IMR-90 (cell line): ENCODE measurements at regions not wholly inside any gene's neighbourhood (a gene's known extent, or its start where the extent isn't known, plus 50 kb on each side); places are given as distances from the start of the nearest gene placed in this dataset.

ENCODE experiments used
- ATAC-seq: fragments of 200-7000 bp; cut with Tn5 transposase; 2 replicates; pipeline ENCODE4 v1.9.1; 2020; ENCODE audit warnings: low read depth, mild to moderate bottlenecking, moderate library complexity
- BruUV-seq: library from RNA; stranded (reverse); fragments of 400-500 nt; replicated peaks from 2 replicates; lab custom pipeline; 2021; lab: Mats Ljungman, UMichigan
- CTCF ChIA-PET: fragments of 300-600 bp; formaldehyde crosslinking; extraction: SDS; loops from one replicate; lab custom pipeline; 2021; ENCODE audit warnings: antibody characterized with exemption; lab: Yijun Ruan, JAX
- POLR2A ChIA-PET: fragments of 300-600 bp; sonication (Branson Sonifier 250); formaldehyde crosslinking; loops from one replicate; lab custom pipeline; 2022; ENCODE audit warnings: antibody characterized with exemption; ENCODE audit not compliant: unreplicated experiment; lab: Charles Lee
- DNase-seq: peaks from one replicate; pipeline ENCODE4 v3.0.0; 2013
- H2AFZ ChIP-seq: replicated peaks from 2 replicates; pipeline ENCODE3; 2013; ENCODE audit warnings: low read length, mild to moderate bottlenecking; ENCODE audit not compliant: poor library complexity
- H2AK5ac ChIP-seq: 2 replicates; pipeline ENCODE4 v1.6.1; 2013; ENCODE audit warnings: low read depth, low read length, inconsistent platforms
- H2AK9ac ChIP-seq: replicated peaks from 2 replicates; pipeline ENCODE3; 2013; ENCODE audit warnings: mild to moderate bottlenecking, low read depth, low read length, moderate library complexity; ENCODE audit not compliant: poor library complexity
- H2BK120ac ChIP-seq: 2 replicates; pipeline ENCODE4 v1.6.1; 2013; ENCODE audit warnings: low read depth, low read length, inconsistent platforms
- H2BK15ac ChIP-seq: 3 replicates; pipeline ENCODE4 v1.6.1; 2013; ENCODE audit warnings: low read depth, low read length, inconsistent platforms
- H2BK20ac ChIP-seq: 2 replicates; pipeline ENCODE4 v1.6.1; 2013; ENCODE audit warnings: low read depth, mild to moderate bottlenecking, inconsistent platforms, low read length, moderate library complexity
- H2BK5ac ChIP-seq: 2 replicates; pipeline ENCODE4 v1.6.1; 2013; ENCODE audit warnings: mild to moderate bottlenecking, low read depth, low read length, inconsistent platforms; ENCODE audit not compliant: poor library complexity, severe bottlenecking
- H3K14ac ChIP-seq: replicated peaks from 2 replicates; pipeline ENCODE4 v1.6.1; 2013; ENCODE audit warnings: low read depth, low read length, inconsistent platforms
- H3K18ac ChIP-seq: 2 replicates; pipeline ENCODE4 v1.6.1; 2013; ENCODE audit warnings: low read depth, low read length, control low read depth
- H3K23ac ChIP-seq: 2 replicates; pipeline ENCODE4 v1.6.1; 2013; ENCODE audit warnings: low read depth, low read length, inconsistent platforms
- H3K27ac ChIP-seq: 2 replicates; pipeline ENCODE4 v1.5.1; 2013; ENCODE audit warnings: mild to moderate bottlenecking, control low read depth, low read length; ENCODE audit not compliant: insufficient read depth
- H3K27me3 ChIP-seq: 2 replicates; pipeline ENCODE4 v1.6.1; 2013; ENCODE audit warnings: low read length; ENCODE audit not compliant: control insufficient read depth, insufficient read depth
- H3K36me3 ChIP-seq: 2 replicates; pipeline ENCODE4 v1.6.1; 2013; ENCODE audit warnings: low read length, mixed read lengths; ENCODE audit not compliant: control insufficient read depth, insufficient read depth
- H3K4ac ChIP-seq: 2 replicates; pipeline ENCODE4 v1.6.1; 2013; ENCODE audit warnings: low read depth, low read length, inconsistent platforms
- H3K4me1 ChIP-seq: 2 replicates; pipeline ENCODE4 v1.6.1; 2013; ENCODE audit warnings: low read length, mixed read lengths; ENCODE audit not compliant: control insufficient read depth, insufficient read depth
- H3K4me2 ChIP-seq: 2 replicates; pipeline ENCODE4 v1.6.1; 2013; ENCODE audit warnings: low read depth, mild to moderate bottlenecking, control low read depth, low read length, moderate library complexity
- H3K4me3 ChIP-seq: 2 replicates; pipeline ENCODE4 v1.5.1; 2013; ENCODE audit warnings: low read depth, mild to moderate bottlenecking, control low read depth, low read length, moderate library complexity; ENCODE audit not compliant: insufficient read depth
- H3K56ac ChIP-seq: 2 replicates; pipeline ENCODE4 v1.6.1; 2013; ENCODE audit warnings: low read length, inconsistent platforms; ENCODE audit not compliant: insufficient read depth; ENCODE audit errors: extremely low read depth
- H3K79me1 ChIP-seq, 2 experiments: 2 replicates each; pipeline ENCODE4 v1.6.1; 2013; ENCODE audit warnings: low read length in 2 of 2, inconsistent platforms in 1 of 2, low read depth in 1 of 2
- H3K9ac ChIP-seq: 2 replicates; pipeline ENCODE4 v1.6.1; 2013; ENCODE audit warnings: low read depth, low read length, control low read depth
- H3K9me1 ChIP-seq: 2 replicates; pipeline ENCODE4 v1.6.1; 2013; ENCODE audit warnings: low read length, inconsistent platforms; ENCODE audit not compliant: insufficient read depth
- H3K9me3 ChIP-seq: 2 replicates; pipeline ENCODE4 v1.6.1; 2013; ENCODE audit warnings: low read length; ENCODE audit not compliant: control insufficient read depth, insufficient read depth
- H4K20me1 ChIP-seq: 2 replicates; pipeline ENCODE4 v1.6.1; 2013; ENCODE audit warnings: low read length, inconsistent platforms; ENCODE audit not compliant: insufficient read depth
- H4K5ac ChIP-seq: 2 replicates; pipeline ENCODE4 v1.6.1; 2013; ENCODE audit warnings: mild to moderate bottlenecking, low read depth, low read length, control low read depth
- H4K8ac ChIP-seq, 2 experiments: 2 replicates each; pipeline ENCODE4 v1.6.1; 2013; ENCODE audit warnings: low read depth in 2 of 2, low read length in 2 of 2, control low read depth in 1 of 2, inconsistent platforms in 1 of 2
- H4K91ac ChIP-seq: 2 replicates; pipeline ENCODE4 v1.6.1; 2013; ENCODE audit warnings: low read depth, low read length, inconsistent platforms; ENCODE audit not compliant: insufficient read depth
- BHLHE40 ChIP-seq: fragments of 150-350 bp; IDR thresholded peaks from 2 replicates; pipeline ENCODE4 v1.6.1; 2016; ENCODE audit warnings: mild to moderate bottlenecking, low read depth, low read length
- CEBPB ChIP-seq: IDR thresholded peaks from 2 replicates; pipeline ENCODE4 v1.6.1; 2012; ENCODE audit warnings: low read depth, low read length, improper control_type of control experiment
- CHD1 ChIP-seq: IDR thresholded peaks from 2 replicates; pipeline ENCODE4 v1.6.1; 2012; ENCODE audit warnings: low read depth, low read length, improper control_type of control experiment
- FOS ChIP-seq: fragments of 150-350 bp; IDR thresholded peaks from 2 replicates; pipeline ENCODE4 v1.6.1; 2016; ENCODE audit warnings: low read depth, low read length
- MAFK ChIP-seq: IDR thresholded peaks from 2 replicates; pipeline ENCODE4 v1.6.1; 2012; ENCODE audit warnings: low read depth, low read length, improper control_type of control experiment
- MAZ ChIP-seq: IDR thresholded peaks from 2 replicates; pipeline ENCODE4 v1.6.1; 2012; ENCODE audit warnings: low read depth, mild to moderate bottlenecking, low read length, improper control_type of control experiment, moderate library complexity, borderline replicate concordance
- MXI1 ChIP-seq: IDR thresholded peaks from 2 replicates; pipeline ENCODE4 v1.6.1; 2012; ENCODE audit warnings: low read depth, mild to moderate bottlenecking, low read length, moderate library complexity, borderline replicate concordance
- POLR2A ChIP-seq: IDR thresholded peaks from 2 replicates; pipeline ENCODE4 v1.6.1; 2012; ENCODE audit warnings: mild to moderate bottlenecking, low read depth, low read length
- RAD21 ChIP-seq: IDR thresholded peaks from 2 replicates; pipeline ENCODE4 v1.6.1; 2012; ENCODE audit warnings: low read length, improper control_type of control experiment
- RCOR1 ChIP-seq: IDR thresholded peaks from 2 replicates; pipeline ENCODE4 v1.6.1; 2012; ENCODE audit warnings: mild to moderate bottlenecking, low read length, improper control_type of control experiment; ENCODE audit not compliant: insufficient replicate concordance
- SMC3 ChIP-seq: fragments of 150-350 bp; IDR thresholded peaks from 2 replicates; pipeline ENCODE4 v1.6.1; 2016; ENCODE audit warnings: low read depth, mild to moderate bottlenecking, antibody characterized with exemption, low read length, moderate library complexity
- WGBS, 2 experiments: methylation state at CpG; one replicate each; pipeline versions ENCODE4 v1.1.5 to v1.1.7; 2013; ENCODE audit warnings: missing lambda C conversion rate in 2 of 2; ENCODE audit not compliant: insufficient read length in 1 of 2; ENCODE audit errors: extremely low coverage in 2 of 2; 5-methylcytosine and 5-hydroxymethylcytosine counted together
- dilution Hi-C: fragments of 300-500 bp; cut with HindIII; formaldehyde crosslinking; loops from one replicate; pipeline ENCODE4 v1.14.3; 2018; ENCODE audit warnings: low sequenced_read_pairs; ENCODE audit not compliant: unreplicated experiment
- in situ Hi-C: fragments of 300-500 bp; cut with MboI; formaldehyde crosslinking; loops from 3 replicates; pipeline ENCODE4 v1.14.3; 2019; ENCODE audit warnings: low sequenced_read_pairs, inconsistent platforms, mixed read lengths
- intact Hi-C: fragments of 100-400 bp; cut with micrococcal nuclease; formaldehyde crosslinking; loops from 2 replicates; pipeline ENCODE4 v1.10.0; 2022
- TF ChIP-seq, protein P1 (sequence below): fragments of 150-350 bp; IDR thresholded peaks from 2 replicates; pipeline ENCODE4 v1.6.1; 2016; ENCODE audit warnings: low read depth, mild to moderate bottlenecking, low read length, moderate library complexity, borderline replicate concordance
- TF ChIP-seq, protein P2 (sequence below): conservative IDR thresholded peaks from 2 replicates; pipeline ENCODE4 v1.5.1; 2012; ENCODE audit warnings: mild to moderate bottlenecking, low read depth, low read length, improper control_type of control experiment
- TF ChIP-seq, protein P3 (sequence below): fragments of 150-350 bp; IDR thresholded peaks from 2 replicates; pipeline ENCODE4 v1.6.1; 2017; ENCODE audit warnings: mild to moderate bottlenecking, antibody characterized with exemption, low read length, low read depth

DNA sequence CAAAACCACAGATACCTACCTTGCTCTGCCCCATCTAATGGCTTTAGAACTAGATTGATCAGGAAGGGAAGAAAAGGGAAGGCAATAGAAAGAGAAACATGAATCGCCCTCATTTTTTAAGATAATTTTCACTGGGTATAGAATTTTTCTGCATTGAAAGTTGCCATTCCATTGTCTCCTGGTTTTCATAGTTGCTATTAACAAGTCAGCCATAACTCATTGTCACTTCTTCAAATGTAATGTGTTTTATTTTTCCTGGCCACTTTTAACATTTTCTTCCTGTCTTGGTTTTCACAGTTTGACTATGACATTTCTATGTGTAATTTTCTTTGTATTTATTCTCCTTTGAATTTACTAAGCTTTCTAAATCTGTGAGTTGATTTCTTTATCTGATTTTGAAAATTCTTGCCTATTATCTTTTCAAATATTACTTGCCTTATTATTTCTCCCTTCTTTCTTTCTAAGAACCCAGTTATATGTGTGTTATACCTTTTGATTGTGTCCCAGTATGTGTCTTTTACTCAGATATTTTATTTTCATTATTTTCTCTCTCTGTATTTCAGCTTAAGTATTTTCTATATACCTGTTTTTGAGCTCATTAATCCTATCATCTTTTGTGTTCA lies 85.5 kb upstream of the GLI2 start:
- DNase-seq, result no peak
- intact Hi-C loops, result no loop called here

More for the DNA sequence above, 85.5 kb upstream of the GLI2 start:
- Histone ChIP-seq H3K27me3 (no peaks in the 10 kb centered on the region; the same call in 1 of the 2 replicates), H4K20me1 (no peaks in the 10 kb centered on the region), H2BK120ac (no peak overlapping the region), H3K4me2 (no peak overlapping the region), H3K4ac (no peak overlapping the region), H3K4me1 (peaks cover 5% of the 10 kb centered on the region; the same call in 1 of the 2 replicates), H3K36me3 (no peaks in the 10 kb centered on the region), H2AK9ac (no peak overlapping the region), H3K23ac (no peak overlapping the region), H3K4me3 (no peak overlapping the region), H2BK15ac (no peak overlapping the region), H2BK20ac (no peak overlapping the region), H4K8ac (no peak overlapping the region), H3K79me1 (no peaks in the 10 kb centered on the region), H3K9me1 (no peaks in the 10 kb centered on the region), H3K27ac (no peak overlapping the region), H4K5ac (no peak overlapping the region), H3K14ac (no peak overlapping the region), H2AFZ (no peak overlapping the region), H4K91ac (no peak overlapping the region; the same call in 1 of the 2 replicates), H3K9ac (no peak overlapping the region), H2AK5ac (no peak overlapping the region), H3K9me3 (peaks cover 18% of the 10 kb centered on the region), H3K56ac (no peak overlapping the region), H3K18ac (no peak overlapping the region), H2BK5ac (no peak overlapping the region)
- CTCF ChIA-PET, result no interaction called here
- no peak for ATAC-seq
- TF ChIP-seq RAD21 (no peak), FOS (no peak), SMC3 (no peak), MAZ (no peak), CEBPB (no peak), BHLHE40 (no peak), RCOR1 (no peak), MAFK (no peak), CHD1 (no peak), POLR2A (no peak), MXI1 (no peak)
- TF ChIP-seq, protein P1, sequence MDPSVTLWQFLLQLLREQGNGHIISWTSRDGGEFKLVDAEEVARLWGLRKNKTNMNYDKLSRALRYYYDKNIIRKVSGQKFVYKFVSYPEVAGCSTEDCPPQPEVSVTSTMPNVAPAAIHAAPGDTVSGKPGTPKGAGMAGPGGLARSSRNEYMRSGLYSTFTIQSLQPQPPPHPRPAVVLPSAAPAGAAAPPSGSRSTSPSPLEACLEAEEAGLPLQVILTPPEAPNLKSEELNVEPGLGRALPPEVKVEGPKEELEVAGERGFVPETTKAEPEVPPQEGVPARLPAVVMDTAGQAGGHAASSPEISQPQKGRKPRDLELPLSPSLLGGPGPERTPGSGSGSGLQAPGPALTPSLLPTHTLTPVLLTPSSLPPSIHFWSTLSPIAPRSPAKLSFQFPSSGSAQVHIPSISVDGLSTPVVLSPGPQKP, result no peak
- TF ChIP-seq, protein P2, sequence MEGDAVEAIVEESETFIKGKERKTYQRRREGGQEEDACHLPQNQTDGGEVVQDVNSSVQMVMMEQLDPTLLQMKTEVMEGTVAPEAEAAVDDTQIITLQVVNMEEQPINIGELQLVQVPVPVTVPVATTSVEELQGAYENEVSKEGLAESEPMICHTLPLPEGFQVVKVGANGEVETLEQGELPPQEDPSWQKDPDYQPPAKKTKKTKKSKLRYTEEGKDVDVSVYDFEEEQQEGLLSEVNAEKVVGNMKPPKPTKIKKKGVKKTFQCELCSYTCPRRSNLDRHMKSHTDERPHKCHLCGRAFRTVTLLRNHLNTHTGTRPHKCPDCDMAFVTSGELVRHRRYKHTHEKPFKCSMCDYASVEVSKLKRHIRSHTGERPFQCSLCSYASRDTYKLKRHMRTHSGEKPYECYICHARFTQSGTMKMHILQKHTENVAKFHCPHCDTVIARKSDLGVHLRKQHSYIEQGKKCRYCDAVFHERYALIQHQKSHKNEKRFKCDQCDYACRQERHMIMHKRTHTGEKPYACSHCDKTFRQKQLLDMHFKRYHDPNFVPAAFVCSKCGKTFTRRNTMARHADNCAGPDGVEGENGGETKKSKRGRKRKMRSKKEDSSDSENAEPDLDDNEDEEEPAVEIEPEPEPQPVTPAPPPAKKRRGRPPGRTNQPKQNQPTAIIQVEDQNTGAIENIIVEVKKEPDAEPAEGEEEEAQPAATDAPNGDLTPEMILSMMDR, result no peak
- TF ChIP-seq, protein P3, sequence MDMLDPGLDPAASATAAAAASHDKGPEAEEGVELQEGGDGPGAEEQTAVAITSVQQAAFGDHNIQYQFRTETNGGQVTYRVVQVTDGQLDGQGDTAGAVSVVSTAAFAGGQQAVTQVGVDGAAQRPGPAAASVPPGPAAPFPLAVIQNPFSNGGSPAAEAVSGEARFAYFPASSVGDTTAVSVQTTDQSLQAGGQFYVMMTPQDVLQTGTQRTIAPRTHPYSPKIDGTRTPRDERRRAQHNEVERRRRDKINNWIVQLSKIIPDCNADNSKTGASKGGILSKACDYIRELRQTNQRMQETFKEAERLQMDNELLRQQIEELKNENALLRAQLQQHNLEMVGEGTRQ, result no peak
- WGBS, 2 experiments, result no CpG with 5 or more reads among the region's 1 CpG
- in situ Hi-C loops (no loop called here), dilution Hi-C loops (no loop called here)
- BruUV-seq, result no TSS peak
- POLR2A ChIA-PET, result no interaction called here
